HCT116 (cell line): ENCODE measurements at regions not wholly inside any gene's neighbourhood (a gene's known extent, or its start where the extent isn't known, plus 50 kb on each side); places are given as distances from the start of the nearest gene placed in this dataset.

Experiments used
- CTCF ChIP-seq, 3 experiments: fragments of 200-600 bp in 1 of 3; sonication (generic) in 1 of 3; IDR thresholded peaks in 2 of 3; conservative IDR thresholded peaks in 1 of 3; 2 replicates each; pipeline ENCODE4 v1.5.1; 2012 to 2017; ENCODE audit warnings: low read depth in 2 of 3, low read length in 2 of 3, antibody characterized with exemption in 1 of 3, borderline replicate concordance in 1 of 3, control low read depth in 1 of 3, mild to moderate bottlenecking in 1 of 3, mixed read lengths in 1 of 3, mixed run types in 1 of 3, moderate library complexity in 1 of 3; ENCODE audit not compliant: insufficient read depth in 1 of 3
- POLR2A ChIP-seq: IDR thresholded peaks from 2 replicates; pipeline ENCODE4 v1.7.0; 2011; ENCODE audit warnings: borderline replicate concordance; ENCODE audit not compliant: insufficient read depth, insufficient read length; ENCODE audit errors: extremely low read depth
- POLR2AphosphoS5 ChIP-seq: IDR thresholded peaks from 2 replicates; pipeline ENCODE4 v1.6.1; 2011; ENCODE audit warnings: mild to moderate bottlenecking, low read depth, low read length, moderate library complexity

- TF ChIP-seq POLR2A: no peak
- TF ChIP-seq CTCF (IDR thresholded peaks at IDR 0.05 in 2 of 3, conservative IDR thresholded peaks at IDR 0.05 in 1 of 3; ENCODE audit: borderline replicate concordance in 1 of 3, insufficient read depth in 1 of 3, low read depth in 2 of 3, low read length in 2 of 3): no peak
- TF ChIP-seq POLR2AphosphoS5: no peak
Measured at GRCh38 chr2:215881582-215881981, 131.8 kb downstream of the MREG start.
